NCI-H146 treated with DMSO at 0.1 percent for 48 hours (cell line): ENCODE measurements at regions not wholly inside any gene's neighbourhood (a gene's known extent, or its start where the extent isn't known, plus 50 kb on each side); places are given as distances from the start of the nearest gene placed in this dataset.
A peak's percentile ranks its signal among the peaks of the same experiment; 100 is the strongest.

Experiments used
- DNase-seq: peaks from one replicate; lab custom pipeline; 2025; ENCODE audit not compliant: unreplicated experiment; lab: John Stamatoyannopoulos, UW

DNA sequence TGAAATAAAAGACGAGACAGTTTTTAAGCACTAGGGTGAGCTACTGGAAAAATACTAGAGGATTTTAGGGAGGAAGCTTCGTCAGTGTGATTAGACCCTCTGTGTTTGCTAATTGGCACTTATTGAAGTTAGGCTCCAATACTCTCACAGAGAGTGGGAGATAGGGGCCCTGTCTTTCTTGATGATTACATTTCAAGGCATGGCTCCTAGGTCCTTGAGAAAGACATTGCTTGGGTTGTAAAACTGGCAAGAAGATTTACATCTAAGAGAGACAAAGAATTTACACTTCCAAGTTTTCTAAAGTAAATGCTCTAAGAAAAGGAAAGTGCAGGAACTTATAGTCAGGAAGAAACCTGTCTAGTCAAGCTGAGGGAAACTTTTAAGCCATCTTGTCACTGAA lies 183.2 kb downstream of the C12orf50 start:
- DNase-seq: no peak

DNA sequence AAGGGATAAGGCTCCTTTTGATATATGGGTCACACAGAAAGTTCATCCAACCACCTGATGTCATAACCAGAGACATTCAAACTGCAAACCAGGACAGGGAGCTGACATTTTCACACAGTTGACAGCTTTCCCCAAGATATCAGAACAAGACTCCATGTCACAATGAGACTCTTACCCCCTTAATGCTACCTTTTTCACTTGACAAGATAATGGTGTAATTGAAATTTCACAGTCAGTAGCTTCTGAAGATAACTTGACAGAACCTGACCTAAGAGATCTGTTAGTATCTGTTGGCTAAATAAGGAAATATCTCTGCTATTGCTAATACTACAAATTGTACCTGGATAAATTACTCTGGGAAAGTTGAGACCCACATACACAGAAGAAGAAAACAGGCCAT lies 187.3 kb downstream of the C12orf50 start:
- no peak for DNase-seq

DNA sequence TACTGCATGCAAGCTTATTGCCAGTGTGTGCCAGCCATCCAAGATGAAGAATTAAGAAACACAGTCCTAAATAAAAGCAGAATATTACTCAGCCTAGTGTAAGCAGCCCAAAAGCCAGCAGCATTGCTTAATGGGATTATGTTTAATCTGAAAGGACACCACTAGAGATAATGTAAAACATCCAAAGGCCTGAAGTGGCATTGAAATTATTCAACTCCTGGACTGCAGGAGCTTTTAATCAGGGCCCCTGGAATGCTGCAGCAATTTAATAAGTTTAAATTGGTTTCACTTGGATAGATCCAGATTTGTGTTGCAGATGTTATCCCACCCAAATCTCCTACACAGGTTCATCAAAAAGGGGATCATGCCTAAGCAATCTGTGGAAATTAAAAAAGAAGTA lies 193.0 kb downstream of the C12orf50 start:
- DNase-seq: no peak

DNA sequence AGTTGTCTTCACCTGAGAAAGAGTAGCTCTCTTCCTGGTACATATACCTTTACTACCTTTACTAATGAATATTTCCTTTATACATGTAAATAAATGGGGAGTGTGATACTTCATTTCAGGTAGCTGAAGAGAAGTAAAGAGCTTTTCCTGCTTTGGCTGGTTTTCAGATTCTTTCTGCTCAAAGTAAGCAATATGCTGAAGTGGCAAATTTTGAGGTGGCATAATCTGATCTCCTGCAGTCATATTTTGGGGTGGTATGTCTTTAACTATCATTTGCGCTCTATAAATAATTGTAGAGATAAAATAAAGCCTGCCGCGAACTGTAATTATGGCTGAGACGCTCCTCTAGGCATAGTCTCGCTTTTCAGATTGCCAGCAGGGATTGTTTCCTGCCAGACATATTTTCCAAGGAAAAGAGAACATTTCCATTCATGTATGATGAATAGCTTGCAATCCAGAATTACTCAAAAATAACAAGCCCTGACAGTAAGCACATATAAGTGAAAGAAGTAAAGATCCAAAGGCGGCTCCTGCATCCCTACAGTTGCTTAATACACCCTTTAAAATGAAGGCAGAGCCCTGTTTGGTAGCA lies 200.7 kb downstream of the C12orf50 start:
- peak; percentile 70 for DNase-seq

DNA sequence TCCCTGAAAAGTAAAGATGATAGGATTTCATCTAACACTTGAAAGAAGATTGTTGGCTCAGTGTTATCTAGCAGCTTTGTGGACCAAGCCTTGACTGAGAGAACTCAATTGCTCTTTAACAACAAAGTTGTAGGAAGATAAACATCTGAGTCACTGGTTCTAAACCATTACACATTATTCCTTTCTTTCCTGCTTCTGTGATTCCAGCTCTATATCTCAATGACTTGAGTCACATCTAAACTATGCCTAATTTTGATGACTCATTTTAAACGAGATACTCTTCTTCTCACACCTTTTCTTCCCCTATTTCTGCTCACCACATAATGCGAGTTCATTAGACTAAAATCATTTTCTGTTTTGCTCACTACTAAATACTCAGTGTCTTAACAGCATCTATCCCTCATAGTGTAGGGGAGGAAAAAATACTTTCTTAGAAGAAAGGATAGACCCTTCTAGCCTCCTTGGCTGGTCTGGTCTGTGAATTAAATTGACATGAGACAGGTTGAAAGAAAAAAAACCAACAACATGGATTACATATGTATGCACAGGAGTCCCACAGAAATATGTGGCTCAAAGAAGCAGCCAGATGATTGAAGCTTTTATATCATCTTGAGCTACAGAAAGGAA lies 201.4 kb downstream of the C12orf50 start:
- DNase-seq: no peak

DNA sequence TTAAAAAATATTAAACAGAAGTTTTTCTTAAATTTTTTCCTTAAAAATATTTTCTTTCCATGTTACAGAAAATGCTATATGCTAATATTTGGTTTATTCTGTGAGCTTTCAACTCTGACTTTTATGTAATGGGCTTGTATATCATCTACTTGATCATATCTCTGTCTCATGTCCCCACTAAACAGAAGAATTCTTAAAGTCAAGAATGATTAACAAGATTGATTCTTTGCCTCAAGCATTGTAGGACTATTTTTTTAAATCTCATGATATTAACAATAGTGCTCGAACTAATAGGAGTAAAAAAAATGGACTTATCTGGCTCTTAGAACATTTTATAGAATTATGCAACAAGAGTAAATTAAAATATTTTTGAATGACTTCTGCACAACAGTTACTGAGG lies 206.3 kb downstream of the C12orf50 start:
- no peak for DNase-seq

DNA sequence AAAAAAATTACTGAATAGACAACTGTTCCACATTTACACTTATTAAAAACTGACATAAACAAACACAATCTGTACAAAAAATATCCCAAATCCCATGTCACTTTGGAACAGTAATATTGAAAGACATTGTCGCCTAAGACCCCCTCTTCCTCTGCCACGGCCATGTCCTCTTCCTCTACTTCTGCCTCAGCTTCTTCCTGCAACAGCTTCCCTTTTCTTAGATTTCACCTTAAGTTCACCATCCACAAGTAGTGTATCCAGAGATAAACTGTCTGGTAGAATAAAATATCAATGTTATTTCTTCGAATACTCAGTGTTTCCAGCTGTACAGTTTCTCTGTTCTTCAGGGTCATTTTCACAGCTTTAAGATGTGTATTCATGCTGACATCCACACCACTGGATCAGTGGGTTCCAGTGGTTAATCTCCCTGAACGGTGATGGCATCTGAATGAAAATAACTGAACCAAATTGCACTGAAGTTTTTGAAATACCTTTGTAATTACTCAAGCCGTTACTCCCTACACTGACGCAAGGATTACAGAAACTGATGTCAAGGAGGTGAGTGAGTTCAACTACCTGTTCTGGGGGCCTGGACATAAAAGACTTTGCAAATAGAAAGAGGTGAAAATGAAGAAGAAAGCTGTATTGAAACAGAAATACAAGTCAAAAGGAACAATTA lies 208.5 kb downstream of the C12orf50 start:
- DNase-seq: no peak

DNA sequence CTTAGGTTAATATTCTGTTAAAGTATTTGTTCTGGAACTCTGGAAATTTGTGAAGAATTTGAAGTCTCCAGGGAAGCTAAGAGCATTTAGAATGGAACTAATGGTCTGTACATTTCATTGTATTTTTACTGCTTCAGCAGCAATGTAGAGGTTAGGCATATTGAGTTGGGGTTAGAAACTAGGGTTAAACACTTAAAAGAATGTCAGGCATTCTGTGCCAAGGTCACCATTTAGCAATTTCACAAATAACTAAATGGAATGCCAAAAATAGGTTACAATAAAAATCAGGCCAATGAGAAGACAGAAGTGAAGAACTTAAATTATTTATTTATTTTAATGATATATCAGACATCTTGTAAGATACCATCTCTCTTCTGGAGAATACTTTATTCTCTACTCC lies 210.8 kb downstream of the C12orf50 start:
- no peak for DNase-seq

DNA sequence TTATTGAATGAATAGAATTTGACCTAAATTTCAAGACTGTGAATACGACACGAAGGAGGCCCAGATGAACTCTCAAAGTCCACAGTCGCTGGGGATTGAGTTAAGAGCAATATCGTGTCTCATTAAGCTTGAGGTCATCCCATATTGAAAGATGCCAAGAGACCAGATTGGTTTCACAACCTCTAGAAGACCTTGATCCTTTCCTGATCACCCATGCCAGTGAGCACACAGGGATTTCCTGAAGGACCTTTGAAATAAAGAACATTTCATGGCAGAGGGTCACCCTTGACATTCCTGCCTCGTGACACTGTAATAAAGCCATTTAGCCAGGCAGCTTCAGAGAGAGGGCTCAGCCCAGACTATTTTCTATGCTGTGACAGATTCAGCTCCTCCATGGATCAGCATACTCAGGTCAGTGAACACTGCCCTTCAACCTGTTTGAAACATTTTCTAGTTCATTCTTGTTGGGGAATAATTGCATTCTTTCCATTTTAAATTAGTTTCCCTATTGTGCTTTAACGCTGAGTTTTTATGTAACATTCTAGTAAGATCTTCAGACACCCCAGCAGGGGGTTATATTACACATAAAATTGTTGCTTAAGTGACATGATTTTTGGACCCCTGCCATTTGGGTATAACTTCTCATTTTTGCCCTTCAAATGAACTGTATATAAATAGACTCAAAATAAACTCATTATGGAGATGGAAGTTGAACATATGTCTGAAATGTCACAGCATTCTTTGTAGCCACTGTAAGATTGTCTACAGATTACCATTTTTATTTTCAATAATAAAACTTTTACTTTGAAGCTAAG lies 213.2 kb downstream of the C12orf50 start:
- no peak for DNase-seq

DNA sequence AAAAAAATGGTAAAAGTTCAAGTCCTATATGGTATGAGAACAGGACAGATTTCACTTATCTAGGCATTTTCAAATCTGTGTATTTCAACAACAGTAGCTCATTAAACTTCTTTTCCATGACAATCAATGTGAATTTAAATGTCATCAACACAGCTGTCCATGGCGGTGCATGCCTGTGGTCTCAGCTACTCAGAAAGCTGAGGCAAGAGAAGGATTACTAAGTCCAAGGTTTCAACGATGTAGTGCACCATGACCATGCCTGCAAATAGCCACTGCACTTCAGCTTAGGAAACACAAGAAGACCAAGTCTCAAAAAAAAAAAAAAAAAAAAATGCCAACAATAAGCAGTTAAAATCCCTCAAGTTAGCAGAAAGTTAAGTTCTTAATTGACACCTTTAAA lies 214.6 kb downstream of the C12orf50 start:
- DNase-seq: no peak

DNA sequence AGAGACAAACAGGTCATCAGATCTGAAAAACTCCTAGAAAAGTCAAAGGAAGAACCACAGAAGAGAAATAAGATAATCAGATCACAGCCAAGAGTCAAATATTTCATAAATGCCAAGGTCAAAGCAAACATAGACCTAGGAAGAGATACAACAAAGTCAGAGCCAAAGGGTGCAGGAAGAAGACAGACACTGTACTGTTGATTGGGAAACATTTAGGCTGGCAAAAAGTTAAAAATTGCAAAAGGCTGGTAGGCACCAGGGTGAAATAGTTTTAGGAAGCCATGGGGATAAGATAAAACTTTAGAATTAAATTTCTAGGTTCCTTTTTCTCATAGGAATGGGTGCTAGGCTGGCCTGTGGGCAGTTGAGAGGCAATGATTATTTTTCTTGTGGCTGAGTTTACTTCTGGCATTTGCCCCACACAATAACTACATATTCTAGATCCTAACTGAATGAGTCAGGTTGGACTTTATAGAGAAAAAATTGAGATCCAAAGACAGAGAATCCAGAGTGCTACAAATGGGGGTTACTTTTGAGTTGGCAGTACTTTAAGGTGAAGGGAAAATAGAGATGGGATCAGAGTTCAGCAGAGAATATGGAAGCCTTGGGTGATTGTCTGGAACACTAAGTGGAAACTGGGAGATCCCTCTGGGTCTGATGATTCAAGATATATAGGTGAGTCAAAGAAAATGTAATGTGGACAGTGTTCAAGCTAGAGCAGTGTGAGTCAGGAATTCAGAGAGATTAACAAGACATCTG lies 215.5 kb downstream of the C12orf50 start:
- no peak for DNase-seq

DNA sequence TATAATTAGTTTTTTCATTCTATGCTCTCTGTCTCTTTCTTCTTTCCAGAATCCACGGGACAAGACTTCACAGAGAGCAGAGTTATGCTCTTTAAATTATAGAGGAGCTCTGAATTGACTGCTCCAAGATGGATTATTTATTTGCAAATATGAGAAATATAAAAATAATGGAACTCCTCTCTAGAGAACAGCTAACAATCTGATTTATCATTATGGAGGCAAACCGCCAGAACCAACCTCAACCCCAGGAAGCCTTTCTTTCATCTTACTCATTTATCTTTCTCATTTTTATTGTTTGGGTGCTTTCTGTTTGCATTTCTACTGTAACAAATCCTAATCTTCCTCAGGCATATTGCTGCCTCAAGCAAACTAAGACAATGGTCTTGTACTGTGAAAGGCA lies 216.5 kb downstream of the C12orf50 start:
- DNase-seq: peak; percentile 58

DNA sequence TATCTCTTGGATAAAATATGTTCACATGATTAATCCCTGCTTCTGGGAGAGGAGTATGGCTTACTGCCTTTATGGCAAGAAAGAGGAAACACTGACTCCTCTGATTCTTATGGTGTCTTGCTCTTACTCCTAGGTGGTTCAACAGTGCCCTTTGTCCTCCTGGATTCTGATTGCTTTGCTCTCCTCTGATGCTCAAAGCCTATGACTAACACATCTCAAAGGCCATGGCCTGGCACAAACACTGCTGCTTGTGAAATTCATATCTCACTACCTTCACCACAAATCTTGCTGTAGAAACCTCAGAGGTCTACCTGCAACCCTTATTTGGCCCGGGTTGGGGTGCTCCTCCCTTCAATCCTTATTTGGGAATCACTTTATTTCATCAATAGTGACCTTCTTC lies 217.2 kb downstream of the C12orf50 start:
- no peak for DNase-seq

DNA sequence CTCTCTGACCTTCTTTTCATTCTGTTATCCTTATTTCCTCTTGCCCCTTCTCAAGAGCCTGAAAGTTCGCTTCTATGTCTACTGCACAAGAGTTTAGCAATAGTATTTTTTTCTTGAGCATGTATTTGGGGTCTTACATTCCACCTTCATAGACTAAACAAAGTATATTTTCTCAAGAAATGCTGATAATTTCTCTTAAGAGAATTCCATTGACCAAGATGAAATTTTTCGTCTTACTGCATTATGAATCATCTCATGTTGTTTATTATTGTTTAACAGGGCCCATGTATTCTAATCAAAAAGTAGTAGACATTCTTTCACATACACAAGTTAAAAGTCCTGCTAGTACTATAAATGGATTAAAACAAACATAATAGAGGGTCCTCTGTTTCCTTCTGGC lies 219.3 kb downstream of the C12orf50 start:
- DNase-seq: no peak

DNA sequence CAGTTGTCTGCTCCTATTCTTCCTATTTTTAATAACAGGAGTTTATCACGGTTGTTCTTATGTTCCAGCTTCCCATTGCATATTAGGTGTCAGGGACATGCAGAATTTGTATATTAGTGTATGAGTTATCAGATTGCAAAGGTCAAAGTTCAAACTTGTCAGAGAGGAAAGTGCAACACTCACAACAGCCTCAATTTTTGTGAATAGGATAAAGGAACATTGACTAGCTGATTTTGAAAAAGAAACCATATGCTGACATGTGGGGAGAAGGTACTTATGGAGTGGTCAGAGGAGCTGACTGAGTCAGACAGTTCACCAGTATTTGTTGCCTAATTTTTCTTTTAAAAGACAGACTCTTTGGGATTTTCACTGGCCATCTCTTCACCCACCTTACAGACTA lies 222.1 kb downstream of the C12orf50 start:
- no peak for DNase-seq

DNA sequence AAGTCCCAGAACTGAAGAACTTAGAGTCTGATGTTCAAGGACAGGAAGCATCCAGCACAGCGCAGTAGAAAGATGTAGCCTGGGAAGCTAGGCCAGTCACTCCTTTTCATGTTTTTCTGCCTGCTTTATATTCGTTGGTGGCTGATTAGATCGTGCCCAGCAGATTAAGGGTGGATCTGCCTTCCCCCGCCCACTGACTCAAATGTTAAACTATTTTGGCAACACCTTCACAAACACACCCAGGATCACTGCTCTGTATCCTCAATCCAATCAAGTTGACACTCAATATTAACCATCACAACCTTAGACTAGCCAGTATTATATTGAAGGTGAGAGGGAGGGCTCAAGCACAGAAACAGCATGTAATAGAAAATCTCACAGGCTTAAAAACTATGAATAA lies 222.9 kb downstream of the C12orf50 start:
- DNase-seq: no peak

DNA sequence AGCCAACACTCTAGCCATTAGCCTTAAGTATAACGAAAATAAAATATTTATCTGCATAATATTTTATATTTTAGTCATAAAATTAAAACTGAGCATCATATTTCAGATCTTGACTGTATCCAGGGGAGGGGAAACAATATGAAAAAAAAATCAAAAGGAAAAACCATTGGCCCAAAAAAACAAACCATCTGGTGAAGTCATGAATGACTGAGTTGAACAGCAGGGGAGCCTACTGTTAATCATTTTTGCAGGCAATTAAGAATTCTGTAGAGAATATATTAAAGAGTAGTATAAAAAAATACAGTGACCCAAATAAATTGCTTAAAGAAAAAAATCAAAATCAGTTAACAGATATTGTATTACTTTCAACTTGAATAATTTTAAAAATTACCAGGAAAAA lies 224.8 kb downstream of the C12orf50 start:
- no peak for DNase-seq

DNA sequence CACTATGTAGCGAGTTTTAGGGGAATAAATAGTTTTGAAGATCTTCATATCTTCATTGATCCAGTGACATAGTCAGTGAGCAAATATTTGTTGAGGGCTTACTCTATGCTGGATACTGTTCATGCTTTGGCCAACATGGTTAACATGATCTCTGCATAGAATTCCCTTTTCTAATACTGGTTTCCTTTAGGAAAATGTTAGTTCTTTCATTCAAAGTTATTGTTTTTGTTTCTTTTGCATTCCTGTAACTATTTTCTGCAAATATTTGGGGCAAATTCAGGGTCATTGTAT lies 226.5 kb downstream of the C12orf50 start:
- no peak for DNase-seq

DNA sequence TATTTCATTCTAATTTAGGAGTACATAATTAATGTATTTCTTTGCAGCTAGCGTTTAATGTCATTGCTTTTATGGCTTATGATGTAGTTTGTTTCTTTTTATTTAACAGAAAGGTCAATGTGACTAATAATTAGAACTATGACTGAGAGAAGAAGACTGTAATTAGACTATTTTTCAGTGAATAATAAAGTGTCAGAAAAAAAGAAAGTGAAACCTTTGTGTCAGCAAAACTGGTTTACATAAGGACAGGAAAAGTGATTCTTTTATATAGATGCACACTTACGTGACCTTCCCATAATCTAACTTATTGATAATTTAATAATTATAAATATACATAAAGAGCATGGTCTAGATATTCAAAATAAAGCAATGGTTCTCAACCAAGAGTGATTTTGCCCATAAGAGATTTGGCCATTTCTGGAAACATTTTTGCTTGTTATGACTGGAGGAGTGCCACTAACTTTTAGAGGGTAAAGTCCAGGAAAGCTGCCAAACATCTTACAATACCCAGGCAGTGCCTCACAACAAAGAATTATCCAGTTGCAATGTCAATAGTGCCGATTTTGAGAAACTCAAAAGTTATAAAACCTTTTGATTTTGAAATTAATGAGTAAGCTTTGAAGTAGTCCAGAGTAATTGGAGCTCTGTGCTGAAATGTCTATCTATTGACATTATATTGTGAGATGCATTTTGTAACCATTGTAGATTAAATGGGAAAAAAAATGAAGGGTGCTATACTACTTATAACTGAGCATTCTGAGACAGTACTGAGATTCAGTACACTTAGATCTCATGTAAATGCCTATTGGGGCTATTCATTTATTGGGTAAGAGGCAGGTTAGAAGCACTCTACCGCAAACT lies 227.1 kb downstream of the C12orf50 start:
- DNase-seq: no peak

DNA sequence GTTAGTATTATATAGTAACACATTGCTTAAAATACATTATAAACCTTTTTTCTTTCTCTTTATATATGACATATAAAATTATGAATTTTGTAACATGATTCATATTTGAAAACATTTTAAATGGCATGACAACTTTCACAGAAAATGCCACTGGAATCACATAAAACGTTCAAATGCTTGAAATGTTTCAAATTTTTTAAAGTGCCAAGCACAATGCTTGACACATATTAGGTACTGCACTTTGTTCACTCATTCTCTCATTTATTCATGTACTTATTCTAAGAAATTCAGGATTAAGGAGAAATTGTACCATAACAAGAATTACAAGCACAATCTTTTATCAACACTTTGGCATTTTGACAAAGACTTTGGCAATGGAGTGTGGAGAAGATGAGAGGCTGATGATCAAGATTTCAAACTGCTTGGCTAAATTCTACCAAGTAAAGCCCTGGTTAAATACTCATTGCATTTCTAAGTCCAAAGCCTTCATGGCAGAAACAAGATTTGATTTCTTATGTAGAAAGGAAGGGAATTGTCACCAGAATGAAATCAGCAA lies 232.2 kb downstream of the C12orf50 start:
- no peak for DNase-seq
